ENCODE measurements at regions not wholly inside any gene's neighbourhood (a gene's known extent, or its start where the extent isn't known, plus 50 kb on each side); places are given as distances from the start of the nearest gene placed in this dataset.

DNA sequence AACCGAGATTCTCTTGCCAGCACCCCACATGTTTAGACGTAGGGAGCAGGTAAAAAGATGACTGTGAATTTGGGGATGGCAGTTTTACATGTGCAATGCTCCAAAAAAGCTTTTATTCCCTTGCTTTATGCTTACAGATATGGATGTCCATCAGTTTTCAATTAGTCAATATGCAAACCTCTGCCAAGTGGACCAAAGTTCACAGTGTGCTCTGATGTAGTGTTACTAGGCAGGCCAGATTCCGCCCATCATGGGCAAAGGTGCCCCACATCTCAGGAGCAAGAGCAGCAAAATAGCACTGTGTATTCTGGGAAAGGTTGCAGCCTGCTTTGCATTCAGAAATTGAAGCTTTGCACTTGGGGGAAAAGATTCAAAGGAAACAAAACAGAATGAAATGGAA lies 329.7 kb upstream of the ZEB2 start:
- DNase-seq (ENCODE audit: low read depth in 2 of 2): no peak

DNA sequence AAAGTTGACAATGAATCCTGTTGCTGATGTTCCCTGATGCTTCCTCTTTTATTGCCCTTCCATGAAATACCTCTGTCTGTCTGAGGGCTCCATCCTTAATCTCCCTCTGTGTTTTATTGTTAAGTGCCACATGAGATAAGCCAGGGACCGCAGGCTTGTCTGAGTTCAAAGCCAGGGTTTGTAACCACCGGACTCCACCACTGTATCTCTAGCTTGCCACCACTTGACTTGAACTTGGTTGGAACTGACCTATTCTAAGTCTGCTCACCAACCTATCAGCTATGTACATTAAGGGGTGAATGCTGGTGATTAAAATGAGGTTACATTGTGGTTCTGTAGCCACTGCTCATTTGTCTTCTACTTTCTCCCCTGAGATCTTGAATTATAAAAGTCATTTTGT lies 328.5 kb upstream of the ZEB2 start:
- no peak for DNase-seq (ENCODE audit: low read depth in 2 of 2)

DNA sequence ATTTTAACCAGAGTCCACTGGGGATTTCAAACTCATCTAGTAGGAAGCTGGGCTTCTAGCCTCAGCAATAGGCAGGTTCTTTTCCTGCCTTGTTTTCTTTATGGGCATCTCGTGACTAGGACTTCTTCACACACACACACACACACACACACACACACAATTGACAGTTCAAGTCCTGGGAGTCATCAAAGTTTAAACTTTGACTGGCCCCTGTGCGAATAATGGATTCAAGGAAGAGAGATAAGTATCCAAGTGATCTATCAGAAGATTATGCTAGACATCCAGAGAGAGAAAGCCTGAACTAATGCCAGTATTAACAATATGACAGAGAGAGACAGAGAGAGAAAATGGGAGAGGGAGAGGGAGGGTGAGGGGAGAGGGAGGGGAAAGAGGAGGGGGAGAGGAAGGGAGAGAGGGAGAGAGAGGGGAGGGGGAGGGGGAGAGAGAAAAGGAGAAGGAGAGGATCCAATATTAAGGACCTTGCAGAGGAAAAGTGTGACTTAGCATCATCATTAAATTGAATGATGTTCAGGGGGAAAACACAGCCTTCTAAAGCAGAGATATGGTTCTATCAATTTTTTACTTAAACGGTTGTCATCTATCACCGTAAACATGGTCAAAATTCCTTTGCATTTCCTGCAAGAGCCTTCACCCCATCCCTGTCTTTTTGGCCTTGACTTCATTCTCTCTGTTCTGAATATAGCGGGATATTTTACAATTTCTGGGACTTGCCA lies 327.6 kb upstream of the ZEB2 start:
- DNase-seq (ENCODE audit: low read depth in 2 of 2): no peak

DNA sequence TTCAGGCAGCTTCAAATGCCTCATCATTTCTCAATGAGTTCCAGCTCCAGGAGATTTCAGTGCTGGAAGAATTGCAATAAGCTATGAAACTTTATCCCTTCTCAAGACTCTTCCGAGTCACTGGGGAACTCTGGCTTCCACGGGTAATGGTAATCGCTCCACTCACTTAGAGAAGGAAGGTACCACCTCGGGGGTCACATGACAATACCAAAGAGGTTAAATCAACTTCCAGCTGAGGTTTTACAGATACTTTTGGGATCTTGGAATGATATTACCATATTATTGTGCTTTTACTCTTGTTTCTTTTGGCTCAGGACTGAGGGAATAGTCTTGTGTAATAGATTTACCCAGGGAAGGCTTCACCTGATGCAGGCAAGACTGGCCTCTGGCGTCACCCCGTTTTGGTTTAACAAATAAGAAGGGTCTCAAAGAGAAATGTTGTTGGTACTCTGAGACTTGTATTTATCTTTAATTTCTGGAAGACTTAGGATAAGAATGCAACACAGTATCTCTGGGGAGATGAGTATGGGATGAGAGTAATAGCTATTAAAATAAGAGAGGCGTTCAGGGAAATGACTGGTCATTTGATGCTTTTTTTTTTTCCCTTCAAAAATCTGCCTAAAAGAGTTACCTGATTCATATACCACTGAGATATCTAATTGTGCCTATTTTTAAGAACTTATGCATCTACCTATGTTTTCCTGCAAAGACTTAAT lies 316.9 kb upstream of the ZEB2 start:
- peak; percentile 41 to 49 for DNase-seq (ENCODE audit: low read depth in 2 of 2)

DNA sequence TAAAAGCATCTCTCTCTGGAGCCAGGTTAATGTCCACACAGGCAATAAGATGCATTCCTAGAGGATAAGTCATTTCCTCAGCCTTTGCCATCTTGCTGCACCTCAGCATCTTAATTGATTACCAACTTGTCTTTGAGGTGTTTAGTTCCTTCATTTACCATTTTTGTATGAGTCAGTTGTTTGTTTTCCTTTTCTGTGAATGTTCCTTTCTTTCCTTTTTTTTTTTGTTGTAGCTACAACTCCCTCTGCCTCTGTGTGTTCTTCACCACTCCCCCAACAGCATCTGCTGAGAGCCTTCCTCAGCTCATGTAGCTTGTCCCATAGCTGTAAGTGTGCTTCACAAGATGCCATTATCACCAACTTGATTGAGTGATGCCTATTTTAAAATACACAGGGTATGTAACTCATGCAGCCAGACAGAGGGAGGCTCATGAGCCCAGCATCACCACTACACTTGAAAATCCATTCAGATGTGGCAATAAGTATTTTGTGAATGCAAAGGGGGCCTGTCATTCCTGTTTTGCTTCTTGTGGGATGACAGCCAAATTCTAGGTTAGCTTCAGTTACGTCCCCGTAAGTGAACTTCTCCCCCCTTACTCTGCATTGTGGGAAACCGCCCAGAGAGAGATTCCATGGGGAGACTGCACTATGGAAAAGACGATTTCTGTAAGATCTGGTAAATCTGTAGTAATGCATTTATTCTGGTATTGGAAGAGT lies 315.9 kb upstream of the ZEB2 start:
- no peak for DNase-seq (ENCODE audit: low read depth in 2 of 2)

DNA sequence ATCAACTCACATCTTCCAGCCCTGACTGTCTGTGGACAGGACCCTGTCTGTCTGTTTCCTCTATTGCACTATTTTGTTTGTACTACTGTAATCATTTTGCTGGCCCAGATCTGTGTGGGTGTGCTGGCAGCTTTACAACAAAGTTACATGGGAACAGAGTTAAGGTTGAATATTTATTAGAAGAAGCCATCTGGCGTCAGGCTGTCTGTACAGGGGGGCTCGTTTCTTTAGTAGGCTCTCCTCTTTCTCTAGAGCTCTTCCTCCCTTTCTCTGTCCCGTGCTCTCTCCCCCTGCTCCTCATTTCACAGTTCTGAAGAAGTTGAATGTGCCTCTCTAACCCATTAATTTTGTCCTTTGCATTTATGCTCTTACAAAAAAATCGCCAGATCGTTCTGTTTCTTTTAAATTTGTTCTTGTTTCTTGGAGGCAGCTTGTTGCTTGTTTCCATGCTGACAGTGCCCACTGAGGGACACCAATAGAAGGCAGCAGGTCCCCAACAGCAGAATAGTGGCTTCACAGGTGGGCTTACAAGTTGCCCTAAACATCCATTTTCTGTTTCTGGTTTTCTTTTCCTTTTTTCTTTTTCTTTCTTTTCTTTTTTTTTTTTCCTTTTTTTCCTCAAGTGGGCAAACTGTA lies 315.2 kb upstream of the ZEB2 start:
- peak; percentile 70 for DNase-seq (ENCODE audit: low read depth in 2 of 2)

DNA sequence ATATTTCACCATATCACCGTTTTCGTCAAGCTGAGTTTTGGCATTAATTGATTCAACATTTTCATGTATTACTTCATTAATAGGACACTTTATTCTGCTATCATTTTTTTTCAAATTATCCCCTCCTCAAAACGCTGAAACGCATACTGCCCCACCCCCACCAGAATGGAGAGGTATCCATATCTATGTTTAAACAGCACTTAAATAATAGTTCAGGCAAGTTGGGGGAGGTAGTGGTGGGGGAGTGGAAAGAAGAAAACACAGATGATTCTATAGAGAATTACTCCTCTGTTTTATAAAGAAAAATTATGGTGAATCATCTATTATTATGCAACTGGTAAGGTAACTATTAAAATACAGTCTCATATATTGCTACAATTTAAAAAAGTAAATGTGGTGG lies 314.4 kb upstream of the ZEB2 start:
- DNase-seq (ENCODE audit: low read depth in 2 of 2): no peak

DNA sequence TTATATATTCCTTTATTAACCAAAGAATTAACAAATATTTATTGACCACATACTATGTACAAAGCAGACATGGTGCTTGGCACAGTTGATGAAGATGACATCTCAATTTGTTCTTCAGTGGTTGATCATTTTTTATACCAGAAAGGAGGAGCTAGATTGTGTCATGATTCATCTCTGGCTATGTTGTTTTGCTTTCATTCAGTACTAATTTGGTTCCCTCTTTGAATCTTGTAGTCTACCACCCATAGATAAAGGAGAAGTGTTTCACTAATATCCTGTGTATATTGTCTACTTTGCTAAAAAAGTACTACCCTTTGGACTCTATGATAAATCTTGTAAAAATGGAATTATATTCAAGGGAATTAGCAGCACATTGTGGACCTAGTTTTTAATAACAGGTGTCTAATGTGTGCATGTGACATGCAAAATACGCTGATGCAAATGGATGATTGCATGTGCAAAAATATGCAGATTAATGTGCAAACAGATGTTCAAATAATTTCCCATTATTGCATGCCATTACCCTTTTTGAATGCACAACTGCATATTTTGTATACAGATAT lies 313.2 kb upstream of the ZEB2 start:
- no peak for DNase-seq (ENCODE audit: low read depth in 2 of 2)

DNA sequence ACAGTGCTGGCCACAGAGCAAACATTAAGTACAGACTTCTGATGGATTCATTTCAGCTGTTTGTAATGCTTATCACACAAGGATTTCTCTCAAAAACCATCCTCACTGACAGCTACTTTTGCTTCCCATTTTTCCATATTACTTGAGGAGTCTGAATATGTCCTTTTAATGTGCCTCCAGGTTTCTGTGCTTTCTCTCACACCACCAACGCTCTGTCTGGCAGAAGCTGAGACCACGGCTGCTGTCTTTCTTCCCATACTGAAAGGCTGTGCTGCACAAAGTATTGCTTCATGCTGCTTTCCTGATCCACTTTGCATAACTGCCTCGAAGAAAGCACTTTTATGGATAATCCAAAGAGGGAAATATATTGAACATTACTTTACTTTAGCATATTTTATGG lies 312.1 kb upstream of the ZEB2 start:
- DNase-seq (ENCODE audit: low read depth in 2 of 2): no peak

DNA sequence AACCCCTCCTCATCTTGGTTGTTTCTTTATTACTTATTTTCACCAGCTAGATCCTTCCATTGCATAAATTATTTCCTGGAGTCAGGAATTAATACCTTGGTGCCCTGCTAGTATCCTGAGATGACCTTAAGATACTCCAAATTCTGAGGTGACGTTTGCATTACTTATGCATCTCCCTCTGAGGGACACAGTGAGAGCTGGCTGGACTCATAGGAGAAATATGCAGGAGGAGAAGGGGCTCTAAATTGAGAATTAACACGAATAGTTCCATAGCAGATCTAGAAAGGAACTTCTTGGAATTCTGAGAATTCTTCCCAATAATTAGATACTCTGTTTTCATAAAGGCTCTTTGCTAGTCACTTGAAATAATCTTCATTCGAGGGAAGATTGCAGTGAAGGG lies 310.6 kb upstream of the ZEB2 start:
- peak in 1 of 2 experiments; percentile 45 for DNase-seq (ENCODE audit: low read depth in 2 of 2)

DNA sequence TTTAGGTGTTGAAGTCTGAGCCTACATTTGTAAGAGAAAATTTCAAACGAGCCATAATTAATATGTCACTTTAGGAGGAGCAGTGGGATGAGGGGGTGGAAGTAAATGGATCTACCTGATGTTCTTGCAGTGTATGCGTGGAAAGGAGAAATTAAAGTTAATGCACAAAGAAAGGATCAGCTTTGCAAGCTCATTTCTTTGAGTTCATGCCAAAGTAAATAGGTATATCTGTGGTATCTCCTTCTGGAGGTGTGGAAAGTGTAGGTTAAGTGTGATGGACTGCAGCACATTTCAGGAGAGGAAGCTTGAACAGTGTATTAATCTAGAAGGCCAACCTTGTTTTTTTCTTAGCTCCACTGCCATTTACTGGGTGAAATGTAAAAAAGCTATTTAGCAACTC lies 307.5 kb upstream of the ZEB2 start:
- no peak for DNase-seq (ENCODE audit: low read depth in 2 of 2)

DNA sequence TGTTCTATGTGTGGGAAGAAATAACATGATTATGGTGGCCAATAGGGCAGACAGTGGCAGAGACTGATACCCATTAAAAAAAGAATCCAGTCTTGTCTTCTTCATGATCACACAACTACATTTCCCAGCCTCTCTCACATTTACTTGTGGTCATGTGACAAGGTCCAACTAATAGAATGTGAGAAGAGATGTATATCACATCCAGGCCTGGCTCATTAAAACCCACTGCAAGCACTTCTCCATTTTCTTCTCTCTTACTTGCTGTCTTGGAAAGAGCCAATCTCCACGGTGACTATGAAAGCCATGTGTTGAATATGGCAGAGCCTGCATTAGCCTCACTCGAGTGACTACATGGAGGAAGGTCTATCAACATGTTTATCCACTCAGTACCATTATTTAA lies 306.2 kb upstream of the ZEB2 start:
- no peak for DNase-seq (ENCODE audit: low read depth in 2 of 2)

DNA sequence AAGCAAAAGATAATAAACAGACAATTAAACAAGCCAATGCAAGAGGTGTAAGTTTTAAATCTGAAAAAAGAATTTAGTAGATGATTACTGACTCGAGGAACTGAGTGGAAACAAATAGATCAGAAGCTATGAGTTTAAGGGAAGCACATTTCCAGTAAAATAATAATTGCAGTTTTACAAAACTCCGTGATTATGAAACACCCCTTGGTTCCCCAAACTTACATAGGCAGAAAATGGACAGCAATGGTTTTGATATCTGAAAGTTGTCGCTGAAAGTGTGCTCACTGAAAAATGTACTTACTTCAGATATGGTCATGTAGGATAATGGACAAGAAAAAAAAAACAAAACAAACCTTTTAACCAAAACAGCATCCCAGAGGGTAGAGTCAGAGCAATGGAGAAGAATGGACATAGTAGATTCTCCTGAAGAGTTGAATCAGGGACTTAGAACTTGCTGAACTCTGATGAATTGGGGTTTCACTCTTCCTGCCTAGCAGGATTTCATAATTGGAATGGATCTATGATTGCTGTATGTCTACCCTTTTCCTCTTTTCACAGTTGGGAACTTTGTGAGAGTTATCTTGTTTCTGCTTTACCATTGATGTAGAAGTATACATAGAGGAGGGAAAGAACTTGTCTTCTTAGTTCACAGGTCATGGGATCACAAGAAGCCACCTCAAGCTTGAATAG lies 305.6 kb upstream of the ZEB2 start:
- DNase-seq (ENCODE audit: low read depth in 2 of 2): no peak

DNA sequence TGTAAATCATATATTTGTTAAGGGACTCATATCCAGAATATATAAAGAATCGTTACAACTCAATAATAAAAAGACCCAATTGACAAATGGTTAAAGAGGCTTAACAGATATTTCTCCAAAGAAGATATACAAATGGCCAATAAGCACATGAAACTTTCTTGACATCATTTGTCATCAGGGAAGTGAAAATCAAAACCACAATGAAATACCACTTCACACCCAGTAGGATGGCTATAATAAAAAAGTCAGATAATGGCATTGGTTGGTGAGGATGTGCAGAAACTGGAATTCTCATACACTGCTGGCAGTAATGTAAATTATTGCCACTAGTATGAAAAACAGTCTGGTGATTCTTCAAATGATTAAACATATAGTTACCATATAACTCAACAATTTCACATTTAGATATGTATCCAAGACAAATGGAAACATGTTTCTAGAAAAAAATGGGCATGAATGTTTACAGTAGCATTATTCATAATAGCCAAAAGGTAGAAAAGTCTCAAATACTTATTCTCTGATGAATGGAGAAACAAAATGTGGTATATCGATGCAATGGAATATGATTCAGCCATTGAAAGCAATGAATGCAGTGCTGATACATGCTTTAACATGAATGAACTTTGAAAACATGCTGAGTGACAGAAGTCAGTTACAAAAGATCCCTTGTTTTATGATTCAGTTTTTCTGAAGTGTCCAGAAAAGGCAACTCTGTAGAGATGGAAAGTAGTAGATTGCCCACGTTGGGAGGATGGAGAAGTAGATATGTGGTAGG lies 304.6 kb upstream of the ZEB2 start:
- no peak for DNase-seq (ENCODE audit: low read depth in 2 of 2)

DNA sequence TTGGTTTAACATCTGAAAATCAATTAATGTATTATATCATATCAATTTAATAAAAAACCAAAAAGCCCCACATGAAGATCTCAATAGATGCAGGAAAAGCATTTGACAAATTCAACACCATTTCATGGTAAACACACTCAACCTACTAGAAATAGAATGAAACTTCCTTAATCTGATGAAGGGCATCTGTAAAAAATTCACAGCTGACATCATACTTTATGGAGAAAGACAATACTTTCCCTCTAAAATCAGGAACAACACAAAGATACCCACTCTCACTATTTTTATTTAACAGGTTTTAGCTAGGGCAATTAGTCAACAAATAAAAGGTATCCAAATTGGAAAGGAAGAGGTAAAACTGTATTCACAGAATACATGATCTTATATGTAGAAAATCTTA lies 303.0 kb upstream of the ZEB2 start:
- no peak for DNase-seq (ENCODE audit: low read depth in 2 of 2)

DNA sequence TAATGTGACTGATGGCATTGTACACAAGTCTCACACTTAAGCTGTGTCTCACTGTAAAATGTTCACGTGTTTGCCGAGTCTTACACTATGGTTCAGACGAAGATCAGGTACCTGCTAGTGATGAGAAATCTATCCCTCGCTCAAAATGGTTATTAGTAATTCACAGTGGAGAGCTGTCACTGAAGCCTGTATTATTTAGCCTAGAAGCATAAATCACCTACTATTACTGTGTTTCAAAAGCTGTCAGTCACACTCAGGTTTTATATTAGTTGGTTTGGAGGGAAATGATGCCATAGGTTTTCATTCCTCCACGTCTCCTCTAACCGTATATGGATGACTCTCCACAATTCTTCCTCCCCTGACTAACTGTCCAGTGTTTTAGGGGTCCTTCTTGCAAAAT lies 292.4 kb upstream of the ZEB2 start:
- DNase-seq (ENCODE audit: low read depth in 2 of 2): no peak

DNA sequence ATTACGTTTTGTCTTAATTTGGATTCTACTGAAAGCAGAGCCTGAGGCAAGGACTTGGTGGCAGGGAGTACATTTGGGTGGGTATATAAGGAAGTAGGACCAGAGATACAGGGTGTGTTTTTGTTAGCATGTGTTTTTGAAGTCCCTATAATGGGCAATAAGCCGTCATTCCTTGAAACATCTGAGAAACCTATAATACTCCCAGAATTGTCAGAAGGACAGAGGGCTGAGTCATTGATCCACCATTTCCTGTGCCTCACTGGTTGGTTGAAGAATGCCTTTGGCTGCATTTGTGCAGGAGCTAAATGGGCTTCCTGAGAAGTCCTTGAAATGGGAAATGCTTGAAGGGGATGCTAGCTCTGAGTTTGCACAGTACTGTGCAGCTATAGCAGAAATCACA lies 281.8 kb upstream of the ZEB2 start:
- peak; percentile 73 to 76 for DNase-seq (ENCODE audit: low read depth in 2 of 2)

DNA sequence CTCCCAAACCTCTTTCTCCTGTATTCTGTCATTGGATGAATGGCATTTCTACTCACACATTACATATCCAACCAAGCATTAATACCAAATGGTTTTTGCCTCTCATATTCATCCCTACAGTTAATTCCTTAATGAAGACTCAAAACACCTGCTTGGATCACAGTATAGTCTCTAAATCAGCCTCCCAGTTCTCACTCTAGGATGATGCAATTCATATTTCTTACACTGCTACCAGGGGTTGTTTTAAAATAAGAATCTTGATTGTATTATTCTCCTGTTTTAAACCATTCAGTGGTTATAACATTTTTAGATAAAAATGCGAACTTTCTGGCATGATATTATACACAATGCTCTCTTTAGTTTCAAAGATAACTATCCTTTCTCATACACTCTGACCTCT lies 281.4 kb upstream of the ZEB2 start:
- DNase-seq (ENCODE audit: low read depth in 2 of 2): no peak

DNA sequence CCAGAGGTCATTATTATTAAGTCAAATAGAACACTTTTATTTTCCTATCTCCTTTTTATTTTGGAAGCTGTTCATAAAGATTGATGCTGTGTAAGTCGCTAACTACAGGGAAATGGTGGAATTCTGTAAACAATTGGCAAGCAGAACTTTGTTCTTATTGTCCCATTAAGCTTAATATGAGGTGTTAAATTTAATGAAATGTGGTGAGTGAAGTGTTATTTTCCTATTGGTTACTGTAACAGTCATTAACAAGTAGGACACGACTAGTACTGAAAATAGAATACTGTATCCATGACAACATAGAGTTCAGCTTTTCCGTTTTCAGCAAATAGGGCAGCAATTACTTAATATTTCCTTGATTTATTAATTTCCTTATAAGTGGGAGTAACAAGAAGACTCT lies 279.1 kb upstream of the ZEB2 start:
- DNase-seq (ENCODE audit: low read depth in 2 of 2): no peak

DNA sequence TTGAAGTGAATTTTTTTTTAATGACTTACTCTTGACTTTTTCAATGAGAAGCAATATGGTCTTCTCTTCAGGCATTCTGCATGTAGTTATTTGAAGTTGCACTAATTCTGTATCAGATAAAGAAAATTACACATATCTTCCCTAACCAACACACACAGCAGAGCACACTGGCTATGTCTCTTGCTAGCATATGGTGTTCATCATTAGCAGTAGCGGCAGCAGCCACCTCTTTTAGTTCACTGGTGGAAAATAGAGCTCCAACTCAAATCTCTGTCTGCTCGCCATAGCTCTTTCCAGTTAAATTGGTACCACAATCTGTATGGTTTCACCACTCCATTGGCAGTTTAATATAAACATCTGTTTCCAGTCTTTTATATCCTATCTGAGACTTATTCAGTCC lies 278.1 kb upstream of the ZEB2 start:
- DNase-seq (ENCODE audit: low read depth in 2 of 2): no peak

DNA sequence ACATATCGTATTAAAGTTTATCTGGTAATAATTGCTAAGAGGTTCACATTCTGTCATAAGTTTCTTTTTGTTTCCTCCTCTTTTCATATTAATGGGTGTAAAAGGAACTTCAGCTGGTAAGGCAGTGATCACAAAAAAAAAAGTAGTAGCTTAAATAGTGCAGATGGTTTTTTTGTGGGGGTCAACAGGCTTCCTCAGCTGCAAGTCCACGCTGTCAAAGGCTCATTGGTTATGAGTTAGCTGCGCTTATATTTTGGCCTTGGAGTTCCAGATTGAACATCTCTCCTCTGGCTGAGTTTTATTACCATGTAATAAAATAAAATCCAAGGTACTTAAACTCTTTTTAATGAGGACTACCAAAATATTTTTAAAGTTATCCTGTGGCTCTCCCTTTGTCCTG lies 277.0 kb upstream of the ZEB2 start:
- DNase-seq (ENCODE audit: low read depth in 2 of 2): no peak
